Lower leg skin (tissue), 4 donors: ENCODE measurements at regions not wholly inside any gene's neighbourhood (a gene's known extent, or its start where the extent isn't known, plus 50 kb on each side); places are given as distances from the start of the nearest gene placed in this dataset.

Experiments
- DNase-seq, 2 donors: peaks; one replicate each; pipeline ENCODE4 v3.0.0-alpha.2; 2019; ENCODE audit warnings: low spot score in 2 of 2
- H3K4me3 ChIP-seq: fragments of 200-600 bp; sonication (generic); 2 replicates; pipeline ENCODE4 v1.5.1; 2017; ENCODE audit warnings: mild to moderate bottlenecking, low read depth; ENCODE audit not compliant: poor library complexity, severe bottlenecking
- CTCF ChIP-seq, 3 donors: fragments of 450-650 bp; IDR thresholded peaks; one replicate each; pipeline ENCODE4 v1.5.1; 2016; ENCODE audit warnings: antibody characterized with exemption in 3 of 3, mild to moderate bottlenecking in 3 of 3, moderate library complexity in 2 of 3
- POLR2A ChIP-seq, 2 donors: fragments of 450-650 bp; IDR thresholded peaks; one replicate each; pipeline ENCODE4 v1.6.1; 2016 to 2017; ENCODE audit warnings: antibody characterized with exemption in 2 of 2, mild to moderate bottlenecking in 1 of 2, moderate library complexity in 1 of 2
- WGBS, 2 donors: methylation state at CpG; one replicate each; pipeline ENCODE4 v1.1.5; 2018; 5-methylcytosine and 5-hydroxymethylcytosine counted together
- intact Hi-C: fragments of 100-400 bp; cut with DNase I; formaldehyde crosslinking; loops from one replicate; pipeline ENCODE4 v1.15.0; 2023; ENCODE audit warnings: low total_unique reads

- 81 to 83% methylated on average over 1 of the region's 1 CpG for WGBS, 2 donors
- no peak for DNase-seq
- H3K4me3 ChIP-seq = no peak overlapping the region
- intact Hi-C loops = no loop called here
- TF ChIP-seq POLR2A (IDR thresholded peaks at IDR 0.05) (no peak), CTCF (IDR thresholded peaks at IDR 0.05) (no peak)
Measured at GRCh38 chr5:123294544-123294943, 128.7 kb downstream of the CEP120 start.

- TF ChIP-seq POLR2A (IDR thresholded peaks at IDR 0.05) = no peak
- TF ChIP-seq CTCF (IDR thresholded peaks at IDR 0.05) = no peak
- H3K4me3 ChIP-seq = no peak overlapping the region
- intact Hi-C loops = no loop called here
- no peak for DNase-seq
Measured at GRCh38 chr5:123289210-123289609, 134.0 kb downstream of the CEP120 start.

- H3K4me3 ChIP-seq = no peak overlapping the region
- intact Hi-C loops = no loop called here
- no peak for DNase-seq
- TF ChIP-seq CTCF (IDR thresholded peaks at IDR 0.05) = no peak
- TF ChIP-seq POLR2A (IDR thresholded peaks at IDR 0.05) = no peak
Measured at GRCh38 chr5:123287881-123288280, 135.3 kb downstream of the CEP120 start.

- no peak overlapping the region for H3K4me3 ChIP-seq
- WGBS, 2 donors = 91 to 92% methylated on average over 2 of the region's 2 CpGs
- no peak for DNase-seq
- TF ChIP-seq POLR2A (IDR thresholded peaks at IDR 0.05) = no peak
- no peak for TF ChIP-seq CTCF (IDR thresholded peaks at IDR 0.05)
- intact Hi-C loops = no loop called here
Measured at GRCh38 chr5:123286891-123287290, 136.3 kb downstream of the CEP120 start.

- DNase-seq = no peak
- intact Hi-C loops = no loop called here
- TF ChIP-seq POLR2A (IDR thresholded peaks at IDR 0.05) (no peak), CTCF (IDR thresholded peaks at IDR 0.05) (no peak)
- H3K4me3 ChIP-seq = no peak overlapping the region
- 4 to 9% methylated on average over 27 to 33 of the region's 34 CpGs for WGBS, 2 donors
Measured at GRCh38 chr5:123285122-123286023, 137.8 kb downstream of the CEP120 start.

GRCh38 chr5:123283499-123283898, 139.7 kb downstream of the CEP120 start:
- intact Hi-C loops = no loop called here
- no peak for DNase-seq
- no peak overlapping the region for H3K4me3 ChIP-seq
- TF ChIP-seq POLR2A (IDR thresholded peaks at IDR 0.05) = no peak
- no peak for TF ChIP-seq CTCF (IDR thresholded peaks at IDR 0.05)
- 45 to 70% methylated on average over 1 of the region's 1 CpG for WGBS, 2 donors
